Tibial artery (tissue), 4 donors: ENCODE measurements at regions not wholly inside any gene's neighbourhood (a gene's known extent, or its start where the extent isn't known, plus 50 kb on each side); places are given as distances from the start of the nearest gene placed in this dataset.
A peak's percentile ranks its signal among the peaks of the same experiment; 100 is the strongest.

ENCODE experiments used
- DNase-seq, 2 donors: peaks; one replicate each; pipeline ENCODE4 v3.0.0-alpha.2; 2019
- H3K27ac ChIP-seq, 2 donors: fragments of 200-600 bp; sonication (generic) in 1 of 2; 1 replicate in 1 of 2; 2 replicates in 1 of 2; pipeline ENCODE4 v1.5.1; 2018 to 2019; ENCODE audit warnings: mild to moderate bottlenecking in 1 of 2
- H3K27me3 ChIP-seq, 2 donors: fragments of 200-600 bp; sonication (generic) in 1 of 2; one replicate each; pipeline versions ENCODE4 v1.5.1 to v1.6.0; 2016 to 2019
- H3K36me3 ChIP-seq, 3 donors: fragments of 200-600 bp; sonication (generic) in 2 of 3; one replicate each; pipeline ENCODE4 v1.5.1; 2016 to 2019; ENCODE audit warnings: mild to moderate bottlenecking in 2 of 3
- H3K4me1 ChIP-seq, 4 donors: fragments of 200-600 bp; sonication (generic) in 2 of 4; 1 replicate in 3 of 4; 2 replicates in 1 of 4; pipeline ENCODE4 v1.5.1; 2016 to 2019
- H3K4me3 ChIP-seq, 2 donors: fragments of 200-600 bp; sonication (generic) in 1 of 2; 1 replicate in 1 of 2; 2 replicates in 1 of 2; pipeline ENCODE4 v1.5.1; 2018 to 2019; ENCODE audit warnings: mild to moderate bottlenecking in 2 of 2
- H3K9me3 ChIP-seq, 3 donors: fragments of 200-600 bp; sonication (generic) in 1 of 3; one replicate each; pipeline ENCODE4 v1.5.1; 2016 to 2019
- intact Hi-C: fragments of 100-400 bp; cut with DNase I; formaldehyde crosslinking; loops from one replicate; pipeline ENCODE4 v1.15.0; 2023; ENCODE audit warnings: low total_unique reads
- TF ChIP-seq, protein P1 (sequence below), 2 experiments: fragments of 200-600 bp in 1 of 2; fragments of 450-650 bp in 1 of 2; IDR thresholded peaks; one replicate each; pipeline ENCODE4 v1.5.1; 2017 to 2019; ENCODE audit warnings: antibody characterized with exemption in 2 of 2, mild to moderate bottlenecking in 1 of 2, moderate library complexity in 1 of 2

DNA sequence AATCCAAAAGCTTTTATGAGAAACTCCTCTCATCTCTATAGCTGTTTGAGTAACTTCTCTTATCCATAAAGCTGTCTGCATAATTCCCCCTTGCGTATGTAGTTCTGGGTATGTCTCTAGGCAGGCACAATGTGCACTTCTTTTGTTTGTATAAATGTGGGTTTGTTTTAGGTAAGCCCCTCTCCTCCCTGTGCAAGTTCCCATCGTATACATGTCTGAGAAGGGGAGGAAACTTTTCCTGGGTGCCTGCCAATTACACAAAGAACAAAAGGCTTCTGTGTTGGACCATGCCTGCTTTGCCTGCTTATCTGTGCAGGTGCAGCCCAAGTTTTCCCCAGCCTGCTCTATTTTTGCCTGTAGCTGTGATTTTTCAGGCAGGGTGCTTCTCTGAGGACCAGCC lies 96.7 kb downstream of the CCER1 start:
- H3K27ac ChIP-seq, result no peak overlapping the region
- H3K36me3 ChIP-seq, result no peaks in the 10 kb centered on the region
- H3K4me3 ChIP-seq, result no peak overlapping the region
- no peaks in the 10 kb centered on the region for H3K9me3 ChIP-seq
- no peaks in the 10 kb centered on the region for H3K4me1 ChIP-seq
- TF ChIP-seq, protein P1, sequence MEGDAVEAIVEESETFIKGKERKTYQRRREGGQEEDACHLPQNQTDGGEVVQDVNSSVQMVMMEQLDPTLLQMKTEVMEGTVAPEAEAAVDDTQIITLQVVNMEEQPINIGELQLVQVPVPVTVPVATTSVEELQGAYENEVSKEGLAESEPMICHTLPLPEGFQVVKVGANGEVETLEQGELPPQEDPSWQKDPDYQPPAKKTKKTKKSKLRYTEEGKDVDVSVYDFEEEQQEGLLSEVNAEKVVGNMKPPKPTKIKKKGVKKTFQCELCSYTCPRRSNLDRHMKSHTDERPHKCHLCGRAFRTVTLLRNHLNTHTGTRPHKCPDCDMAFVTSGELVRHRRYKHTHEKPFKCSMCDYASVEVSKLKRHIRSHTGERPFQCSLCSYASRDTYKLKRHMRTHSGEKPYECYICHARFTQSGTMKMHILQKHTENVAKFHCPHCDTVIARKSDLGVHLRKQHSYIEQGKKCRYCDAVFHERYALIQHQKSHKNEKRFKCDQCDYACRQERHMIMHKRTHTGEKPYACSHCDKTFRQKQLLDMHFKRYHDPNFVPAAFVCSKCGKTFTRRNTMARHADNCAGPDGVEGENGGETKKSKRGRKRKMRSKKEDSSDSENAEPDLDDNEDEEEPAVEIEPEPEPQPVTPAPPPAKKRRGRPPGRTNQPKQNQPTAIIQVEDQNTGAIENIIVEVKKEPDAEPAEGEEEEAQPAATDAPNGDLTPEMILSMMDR (IDR thresholded peaks at IDR 0.05), result no peak
- no peak for DNase-seq
- no peaks in the 10 kb centered on the region for H3K27me3 ChIP-seq
- intact Hi-C loops, result no loop called here

DNA sequence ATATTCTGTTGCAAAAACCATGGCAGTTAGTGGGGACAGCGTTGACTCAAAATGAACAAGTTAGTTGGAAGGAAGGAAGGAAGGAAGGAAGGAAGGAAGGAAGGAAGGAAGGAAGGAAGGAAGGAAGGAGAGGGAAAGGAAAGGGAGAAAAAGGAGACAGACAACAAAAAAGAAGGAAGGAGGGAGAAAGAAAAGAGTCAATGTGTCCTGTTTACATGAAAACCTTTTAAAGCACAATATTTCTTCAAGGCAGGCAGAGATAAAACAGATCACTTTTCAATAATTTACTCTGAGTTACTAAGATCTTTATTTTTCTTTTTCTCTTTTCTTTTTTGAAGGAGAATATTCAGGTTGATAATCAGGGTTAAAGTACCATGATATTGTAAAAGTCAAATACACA lies 99.4 kb downstream of the CCER1 start:
- no peak overlapping the region for H3K27ac ChIP-seq
- DNase-seq, result no peak
- no peaks in the 10 kb centered on the region for H3K36me3 ChIP-seq
- H3K27me3 ChIP-seq, result no peaks in the 10 kb centered on the region
- H3K9me3 ChIP-seq, result no peaks in the 10 kb centered on the region
- TF ChIP-seq, protein P1 (IDR thresholded peaks at IDR 0.05), result no peak
- intact Hi-C loops, result no loop called here
- H3K4me3 ChIP-seq, result no peak overlapping the region
- no peaks in the 10 kb centered on the region for H3K4me1 ChIP-seq

DNA sequence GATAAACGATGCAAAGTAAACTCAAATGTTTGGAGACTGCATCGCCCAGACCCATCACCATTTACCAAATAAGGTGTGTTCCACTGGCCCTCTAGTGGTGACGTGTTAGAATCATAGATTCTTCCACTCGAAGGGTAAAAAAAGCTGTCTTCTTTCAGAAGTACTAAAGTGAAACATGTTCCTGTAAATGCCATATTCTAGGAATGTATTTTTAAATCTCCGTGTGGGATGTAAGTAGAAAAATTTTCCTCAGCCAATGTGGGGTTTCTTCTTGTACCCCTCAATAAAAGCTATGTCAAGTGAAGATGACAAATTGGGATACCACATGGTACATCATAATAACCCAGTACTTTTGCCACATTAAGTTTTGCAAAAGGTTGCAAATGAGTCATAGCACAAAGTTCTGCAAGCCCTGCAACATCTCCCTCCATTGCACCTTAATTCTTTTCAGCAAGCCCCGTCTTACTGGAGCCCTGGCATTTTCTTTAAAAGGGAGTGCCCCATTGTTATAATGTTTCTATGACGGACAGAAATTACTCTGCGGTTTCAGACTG lies 100.8 kb downstream of the CCER1 start:
- no peak overlapping the region for H3K27ac ChIP-seq
- no peak for DNase-seq
- H3K27me3 ChIP-seq, result no peaks in the 10 kb centered on the region
- TF ChIP-seq, protein P1 (IDR thresholded peaks at IDR 0.05), result peak; percentile 30 to 34
- no peaks in the 10 kb centered on the region for H3K4me1 ChIP-seq
- no peaks in the 10 kb centered on the region for H3K36me3 ChIP-seq
- H3K9me3 ChIP-seq, result no peaks in the 10 kb centered on the region
- H3K4me3 ChIP-seq, result no peak overlapping the region
- intact Hi-C loops, result no loop called here

DNA sequence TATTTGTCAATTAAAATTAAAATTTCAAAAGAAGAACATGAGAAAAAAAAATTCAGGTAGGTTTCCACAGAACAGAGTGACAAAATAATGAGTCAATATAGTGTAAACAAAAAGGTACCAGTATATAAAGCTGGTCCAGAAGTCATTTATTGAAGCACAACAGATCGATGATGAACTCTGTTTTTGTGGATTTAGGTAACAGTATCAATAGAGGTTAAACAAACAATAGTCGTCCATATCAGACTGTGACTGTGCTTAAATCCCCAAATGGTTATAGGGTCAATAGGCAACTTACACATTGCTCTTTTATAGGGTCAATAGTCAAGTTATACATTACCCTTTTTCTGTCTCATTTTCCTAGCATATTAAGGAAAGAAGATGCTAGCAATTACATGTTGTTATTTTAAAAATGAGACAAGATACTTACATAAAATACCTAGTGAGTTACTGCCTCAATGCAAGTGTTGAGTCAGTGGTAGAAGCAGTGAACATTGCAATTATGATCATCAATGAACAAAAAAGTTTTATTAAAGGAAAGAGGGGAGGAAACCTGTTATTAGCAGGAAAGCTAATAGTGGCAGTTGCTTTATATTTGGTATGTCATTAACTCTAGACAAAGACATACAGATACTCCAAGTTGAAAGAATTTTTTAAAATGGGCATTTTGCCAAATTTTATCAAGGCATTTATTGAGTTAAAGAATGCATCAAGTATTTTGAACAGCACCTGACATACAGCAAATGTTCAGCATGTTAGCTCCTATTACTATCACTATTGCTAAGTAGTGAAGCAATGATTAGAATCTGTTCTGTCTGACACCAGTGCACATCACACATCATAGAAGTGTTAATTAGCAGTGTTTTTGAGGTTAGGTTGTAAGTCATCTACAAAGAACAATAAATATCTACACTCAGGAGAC lies 102.9 kb downstream of the CCER1 start:
- no peak overlapping the region for H3K4me3 ChIP-seq
- no peaks in the 10 kb centered on the region for H3K27me3 ChIP-seq
- H3K4me1 ChIP-seq, result no peaks in the 10 kb centered on the region
- DNase-seq, result no peak
- TF ChIP-seq, protein P1 (IDR thresholded peaks at IDR 0.05), result no peak
- H3K27ac ChIP-seq, result no peak overlapping the region
- intact Hi-C loops, result no loop called here
- H3K9me3 ChIP-seq, result no peaks in the 10 kb centered on the region
- no peaks in the 10 kb centered on the region for H3K36me3 ChIP-seq

DNA sequence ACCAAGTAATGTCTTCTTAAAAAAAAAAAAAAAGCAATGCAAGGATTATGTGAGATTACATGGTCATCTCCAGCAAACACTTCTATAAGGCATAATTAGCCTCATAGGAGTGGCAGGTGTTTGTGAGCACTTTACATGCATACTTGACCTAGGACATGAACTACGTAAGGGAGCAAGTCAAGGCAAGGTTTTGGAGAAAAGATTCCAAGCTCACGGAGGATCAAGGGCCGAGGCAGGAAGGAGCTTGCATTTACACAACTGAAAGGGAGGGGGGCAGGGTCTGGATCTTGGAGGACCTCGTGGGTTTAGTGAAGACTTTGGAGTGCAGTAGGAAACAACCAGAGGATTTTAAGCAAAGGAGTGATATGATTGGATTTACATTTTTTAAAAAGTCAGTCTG lies 112.5 kb downstream of the CCER1 start:
- intact Hi-C loops, result no loop called here
- Histone ChIP-seq H3K9me3 (no peaks in the 10 kb centered on the region), H3K36me3 (no peaks in the 10 kb centered on the region), H3K27ac (no peak overlapping the region), H3K27me3 (no peaks in the 10 kb centered on the region), H3K4me1 (no peaks in the 10 kb centered on the region), H3K4me3 (no peak overlapping the region)
- no peak for DNase-seq
- TF ChIP-seq, protein P1 (IDR thresholded peaks at IDR 0.05), result no peak
